Astrocyte (in vitro differentiated cells and primary cell): ENCODE measurements at regions not wholly inside any gene's neighbourhood (a gene's known extent, or its start where the extent isn't known, plus 50 kb on each side); places are given as distances from the start of the nearest gene placed in this dataset.

Experiments
- CTCF ChIP-seq: IDR thresholded peaks from 2 replicates; pipeline ENCODE4 v1.5.1; 2011; ENCODE audit warnings: low read depth, mild to moderate bottlenecking, inconsistent platforms, low read length, moderate library complexity; ENCODE audit not compliant: insufficient read depth
- EZH2 ChIP-seq: IDR thresholded peaks from 2 replicates; pipeline ENCODE4 v1.6.1; 2012; ENCODE audit warnings: mild to moderate bottlenecking, low read length, inconsistent platforms; ENCODE audit not compliant: insufficient read depth

- TF ChIP-seq CTCF (no peak), EZH2 (no peak)
These were observed 221.3 kb downstream of the FOXD2 start for GRCh38 chr1:47659146-47659545.
